WERI-Rb-1 (cell line): ENCODE measurements at regions not wholly inside any gene's neighbourhood (a gene's known extent, or its start where the extent isn't known, plus 50 kb on each side); places are given as distances from the start of the nearest gene placed in this dataset.

ENCODE experiments used
- DNase-seq: peaks from one replicate; pipeline ENCODE4 v3.0.0-alpha.2; 2020
- H3K27ac ChIP-seq: fragments of 250-450 bp; sonication (Bioruptor Pico); 2 replicates; pipeline ENCODE4 v1.5.1; 2020; ENCODE audit warnings: mild to moderate bottlenecking, moderate library complexity
- H3K27me3 ChIP-seq: fragments of 250-450 bp; sonication (Bioruptor Pico); 2 replicates; pipeline ENCODE4 v1.5.1; 2021; ENCODE audit warnings: mild to moderate bottlenecking, low read depth, moderate library complexity; ENCODE audit not compliant: insufficient read depth, severe bottlenecking
- H3K36me3 ChIP-seq: fragments of 250-450 bp; sonication (Bioruptor Pico); 2 replicates; pipeline ENCODE4 v1.5.1; 2020; ENCODE audit warnings: mild to moderate bottlenecking, moderate library complexity
- H3K4me3 ChIP-seq: 2 replicates; pipeline ENCODE4 v1.5.1; 2011; ENCODE audit warnings: low read depth, mild to moderate bottlenecking, control low read depth, low read length
- H3K9me3 ChIP-seq: fragments of 250-450 bp; sonication (Bioruptor Pico); 2 replicates; pipeline ENCODE4 v1.5.1; 2021; ENCODE audit warnings: mild to moderate bottlenecking, moderate library complexity; ENCODE audit not compliant: severe bottlenecking
- CTCF ChIP-seq: IDR thresholded peaks from 2 replicates; pipeline ENCODE4 v1.5.1; 2011; ENCODE audit warnings: low read depth, mild to moderate bottlenecking, control low read depth, inconsistent platforms, low read length

GRCh38 chr13:76406243-76406642, 480.0 kb downstream of the KCTD12 start:
- H3K9me3 ChIP-seq = no peaks in the 10 kb centered on the region
- no peaks in the 10 kb centered on the region for H3K36me3 ChIP-seq
- no peaks in the 10 kb centered on the region for H3K27me3 ChIP-seq
- no peak overlapping the region for H3K4me3 ChIP-seq
- H3K27ac ChIP-seq = no peak overlapping the region
- no peak for DNase-seq
- no peak for TF ChIP-seq CTCF

- H3K27me3 ChIP-seq = no peaks in the 10 kb centered on the region
- no peaks in the 10 kb centered on the region for H3K36me3 ChIP-seq
- DNase-seq = no peak
- H3K27ac ChIP-seq = no peak overlapping the region
- no peaks in the 10 kb centered on the region for H3K9me3 ChIP-seq
- no peak overlapping the region for H3K4me3 ChIP-seq
- no peak for TF ChIP-seq CTCF
Observed at GRCh38 chr13:76398425-76398824, 487.8 kb downstream of the KCTD12 start.

DNA sequence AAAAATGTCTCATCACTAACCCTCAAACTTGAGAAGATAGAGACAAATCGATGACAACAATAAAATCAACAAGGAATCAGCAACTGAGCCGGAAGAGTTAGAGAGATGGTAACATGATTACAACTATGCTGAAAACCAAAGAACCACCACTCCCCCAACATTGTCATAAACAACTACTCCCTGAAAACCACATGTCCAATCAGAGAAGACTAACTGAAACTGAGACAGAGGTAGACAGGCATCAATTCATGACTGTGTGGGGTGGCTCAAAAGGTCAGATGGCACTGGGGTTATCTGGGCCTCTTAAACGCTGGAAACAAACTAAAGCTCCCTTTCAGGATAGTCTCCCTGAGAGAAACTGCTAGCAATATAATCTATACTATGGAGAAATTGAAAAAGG, 488.8 kb downstream of the KCTD12 start:
- Histone ChIP-seq H3K36me3 (no peaks in the 10 kb centered on the region), H3K9me3 (no peaks in the 10 kb centered on the region), H3K27me3 (no peaks in the 10 kb centered on the region), H3K27ac (no peak overlapping the region), H3K4me3 (no peak overlapping the region)
- TF ChIP-seq CTCF = no peak
- no peak for DNase-seq

GRCh38 chr13:76389321-76389720, 496.9 kb downstream of the KCTD12 start:
- no peak for TF ChIP-seq CTCF
- Histone ChIP-seq H3K36me3 (no peaks in the 10 kb centered on the region), H3K4me3 (no peak overlapping the region), H3K27ac (no peak overlapping the region), H3K27me3 (no peaks in the 10 kb centered on the region), H3K9me3 (no peaks in the 10 kb centered on the region)
- DNase-seq = no peak

- no peak overlapping the region for H3K4me3 ChIP-seq
- H3K9me3 ChIP-seq = no peaks in the 10 kb centered on the region
- H3K36me3 ChIP-seq = no peaks in the 10 kb centered on the region
- H3K27ac ChIP-seq = no peak overlapping the region
- no peak for TF ChIP-seq CTCF
- no peaks in the 10 kb centered on the region for H3K27me3 ChIP-seq
- no peak for DNase-seq
Observed at GRCh38 chr13:76387566-76387965, 498.6 kb downstream of the KCTD12 start.

DNA sequence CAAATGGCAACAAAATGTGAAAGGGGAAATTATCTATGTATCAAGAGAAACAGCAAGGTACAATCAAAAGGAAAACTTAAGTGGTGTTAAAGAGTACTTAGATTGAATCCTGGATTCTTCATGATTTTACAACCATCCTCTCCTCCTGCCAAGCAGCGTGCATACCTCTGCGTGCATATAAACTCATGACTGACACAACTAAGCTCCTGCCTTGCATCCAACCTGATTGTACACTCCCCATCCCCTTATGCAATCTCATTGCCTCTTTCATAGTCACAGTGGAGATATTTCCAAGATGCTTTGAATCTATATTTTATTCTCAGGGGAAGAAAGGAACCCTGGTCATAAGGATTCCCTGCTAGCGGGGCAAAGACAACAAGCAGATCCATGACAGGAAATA, 499.9 kb downstream of the KCTD12 start:
- no peak for TF ChIP-seq CTCF
- Histone ChIP-seq H3K4me3 (no peak overlapping the region), H3K9me3 (no peaks in the 10 kb centered on the region)

More for the DNA sequence above, 499.9 kb downstream of the KCTD12 start:
- Histone ChIP-seq H3K36me3 (no peaks in the 10 kb centered on the region), H3K27me3 (no peaks in the 10 kb centered on the region), H3K27ac (no peak overlapping the region)
- no peak for DNase-seq
